ENCODE measurements at regions not wholly inside any gene's neighbourhood (a gene's known extent, or its start where the extent isn't known, plus 50 kb on each side); places are given as distances from the start of the nearest gene placed in this dataset.

- H4K20me1 ChIP-seq (replicated peaks; ENCODE audit: control insufficient read depth, insufficient read depth, low read length), result no peaks in the 10 kb centered on the region
- in situ Hi-C loops (cut with MboI) (no loop called here), intact Hi-C loops (cut with micrococcal nuclease) (no loop called here)
- no peaks in the 10 kb centered on the region for H3K9me1 ChIP-seq (ENCODE audit: control insufficient read depth, insufficient read depth, low read length)
- no peaks in the 10 kb centered on the region for H3K27me3 ChIP-seq (ENCODE audit: control insufficient read depth in 2 of 2, insufficient read depth in 2 of 2, low read length in 2 of 2)
- H3K4me2 ChIP-seq (ENCODE audit: insufficient read depth, low read length), result peak overlapping the region; percentile 16; the same call in 1 of the 2 replicates
- POLR2A ChIA-PET, result no interaction called here
- no peak overlapping the region; the same call in 1 of the 2 replicates for H2AFZ ChIP-seq (ENCODE audit: low read depth, low read length)
- TF ChIP-seq TFE3 (CRISPR knock-in tag; IDR thresholded peaks at IDR 0.05) (peak; percentile 83), TOE1 (IDR thresholded peaks at IDR 0.05; ENCODE audit: borderline replicate concordance) (peak; percentile 45; the same call in 1 of the 2 replicates), TOE1 (CRISPR knock-in tag; IDR thresholded peaks at IDR 0.05; ENCODE audit: borderline replicate concordance, low read depth) (no peak), RAD51 (IDR thresholded peaks at IDR 0.05; ENCODE audit: borderline replicate concordance, low read depth) (peak; percentile 62; the same call in 1 of the 2 replicates), USF2 (CRISPR knock-in tag; IDR thresholded peaks at IDR 0.05) (peak; percentile 63), BRD4 (IDR thresholded peaks at IDR 0.05) (no peak), CBX2 (IDR thresholded peaks at IDR 0.05; ENCODE audit: insufficient read depth, low read length, poor library complexity, severe bottlenecking) (no peak)
- H3K9me3 ChIP-seq (replicated peaks; ENCODE audit: control insufficient read depth, insufficient read depth, low read depth, low read length), result no peaks in the 10 kb centered on the region
- H3K9ac ChIP-seq (ENCODE audit: insufficient read depth in 1 of 2, low read depth in 2 of 2, low read length in 2 of 2), result no peak overlapping the region
- no peaks in the 10 kb centered on the region for H3K79me2 ChIP-seq (ENCODE audit: control insufficient read depth, insufficient read depth, low read length)
- no peaks in the 10 kb centered on the region for H3K36me3 ChIP-seq (ENCODE audit: control insufficient read depth, insufficient read depth, low read length)
- no peak overlapping the region for H3K4me3 ChIP-seq
- peak in 1 of 4 experiments; percentile 5 for DNase-seq (ENCODE audit: extremely low read depth in 1 of 4, low spot score in 3 of 4)
- WGBS (ENCODE audit: insufficient coverage, low coverage, missing lambda C conversion rate), result 2% methylated on average over 4 of the region's 4 CpGs
- ATAC-seq, result peak; percentile 70
- no peak overlapping the region for H3K27ac ChIP-seq (ENCODE audit: extremely low read depth, low read depth, low read length)
- peaks cover 0 to 3% of the 10 kb centered on the region in 2 experiments; a peak in 2 of 5 replicates for H3K4me1 ChIP-seq (replicated peaks in 1 of 2; ENCODE audit: control insufficient read depth in 2 of 2, insufficient read depth in 2 of 2, low read length in 2 of 2)
- no TSS peak for BruUV-seq (replicated peaks)
- FAIRE-seq, result no peak
- CTCF ChIA-PET (ENCODE audit: low intra/inter-chr PET ratio), result no interaction called here
Measured at GRCh38 chr11:15446315-15446714, 331.6 kb downstream of the INSC start.
